SHP77 (cell line): ENCODE measurements at regions not wholly inside any gene's neighbourhood (a gene's known extent, or its start where the extent isn't known, plus 50 kb on each side); places are given as distances from the start of the nearest gene placed in this dataset.
"Not testable (repeated sequence)": the region's sequence is repeated elsewhere in the genome, so short reads cannot be mapped to it uniquely, and the experiment has no call there.

Source experiments
- DNase-seq, 2 experiments: peaks; one replicate each; lab custom pipeline; 2025; lab: John Stamatoyannopoulos, UW

GRCh38 chr1:70820396-70820795 lies 227.2 kb downstream of the PTGER3 start:
- no peak for DNase-seq

GRCh38 chr1:70820995-70821394 lies 226.6 kb downstream of the PTGER3 start:
- no peak for DNase-seq

- no peak for DNase-seq
These were observed 221.2 kb downstream of the PTGER3 start for GRCh38 chr1:70826428-70826827.

- no peak for DNase-seq
These were observed 220.6 kb downstream of the PTGER3 start for GRCh38 chr1:70827030-70827429.

GRCh38 chr1:70828177-70828576 lies 219.4 kb downstream of the PTGER3 start:
- no peak for DNase-seq

- not testable (repeated sequence) for DNase-seq
These were observed 213.3 kb downstream of the PTGER3 start for GRCh38 chr1:70834365-70834764.

- DNase-seq: no peak
These were observed 211.2 kb downstream of the PTGER3 start for GRCh38 chr1:70836456-70836855.

- no peak for DNase-seq
These were observed 207.2 kb downstream of the PTGER3 start for GRCh38 chr1:70840260-70840953.

GRCh38 chr1:70842562-70842961 lies 205.1 kb downstream of the PTGER3 start:
- DNase-seq: no peak

- DNase-seq: no peak
These were observed 204.2 kb downstream of the PTGER3 start for GRCh38 chr1:70843452-70843851.

GRCh38 chr1:70847013-70847412 lies 200.6 kb downstream of the PTGER3 start:
- DNase-seq: no peak

GRCh38 chr1:70855203-70855602 lies 192.4 kb downstream of the PTGER3 start:
- DNase-seq: no peak

- no peak for DNase-seq
These were observed 191.4 kb downstream of the PTGER3 start for GRCh38 chr1:70856201-70856600.

- DNase-seq: no peak
These were observed 184.4 kb downstream of the PTGER3 start for GRCh38 chr1:70863239-70863638.

GRCh38 chr1:70864302-70864701 lies 183.3 kb downstream of the PTGER3 start:
- no peak for DNase-seq

- DNase-seq: no peak
These were observed 180.9 kb downstream of the PTGER3 start for GRCh38 chr1:70866542-70867264.

GRCh38 chr1:70871790-70872189 lies 175.8 kb downstream of the PTGER3 start:
- DNase-seq: no peak

- no peak for DNase-seq
These were observed 173.6 kb downstream of the PTGER3 start for GRCh38 chr1:70874063-70874462.

- DNase-seq: no peak
These were observed 172.8 kb downstream of the PTGER3 start for GRCh38 chr1:70874818-70875217.

- no peak for DNase-seq
These were observed 170.3 kb downstream of the PTGER3 start for GRCh38 chr1:70877343-70877742.

GRCh38 chr1:70887936-70888335 lies 159.7 kb downstream of the PTGER3 start:
- no peak for DNase-seq

GRCh38 chr1:70888722-70889121 lies 158.9 kb downstream of the PTGER3 start:
- no peak for DNase-seq

- DNase-seq: no peak
These were observed 157.2 kb downstream of the PTGER3 start for GRCh38 chr1:70890408-70890807.
